ENCODE measurements at regions not wholly inside any gene's neighbourhood (a gene's known extent, or its start where the extent isn't known, plus 50 kb on each side); places are given as distances from the start of the nearest gene placed in this dataset.

GRCh38 chr6:48178700-48179099 lies 67.7 kb upstream of the PTCHD4 start:
- TF ChIP-seq EZH2 (IDR thresholded peaks at IDR 0.05; ENCODE audit: insufficient read depth, poor library complexity, severe bottlenecking) (no peak), EZH2phosphoT487 (IDR thresholded peaks at IDR 0.05; ENCODE audit: insufficient read depth, low read depth) (no peak)

All from GM23248 (cell line).